ENCODE measurements at regions not wholly inside any gene's neighbourhood (a gene's known extent, or its start where the extent isn't known, plus 50 kb on each side); places are given as distances from the start of the nearest gene placed in this dataset.

DNA sequence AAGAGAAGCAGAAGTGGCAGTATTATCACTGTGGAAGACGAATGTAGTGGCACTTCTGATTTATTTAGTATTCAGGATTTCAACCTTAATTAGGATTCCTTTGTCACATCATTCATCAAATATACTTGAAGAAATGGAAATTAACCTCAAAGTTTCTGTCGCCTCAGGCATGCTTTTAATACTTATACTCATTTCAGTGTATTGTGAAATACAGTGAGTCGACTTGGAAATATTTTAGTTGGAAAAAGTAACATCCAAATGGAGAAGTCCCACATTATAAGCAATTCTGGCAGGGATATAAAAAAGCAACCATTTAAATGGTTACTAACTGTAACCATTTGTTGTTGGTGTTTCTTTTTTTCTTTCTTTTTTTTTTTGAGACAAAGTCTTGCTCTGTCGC is 648.8 kb downstream of the ARL4A start:
- DNase-seq: no peak

DNA sequence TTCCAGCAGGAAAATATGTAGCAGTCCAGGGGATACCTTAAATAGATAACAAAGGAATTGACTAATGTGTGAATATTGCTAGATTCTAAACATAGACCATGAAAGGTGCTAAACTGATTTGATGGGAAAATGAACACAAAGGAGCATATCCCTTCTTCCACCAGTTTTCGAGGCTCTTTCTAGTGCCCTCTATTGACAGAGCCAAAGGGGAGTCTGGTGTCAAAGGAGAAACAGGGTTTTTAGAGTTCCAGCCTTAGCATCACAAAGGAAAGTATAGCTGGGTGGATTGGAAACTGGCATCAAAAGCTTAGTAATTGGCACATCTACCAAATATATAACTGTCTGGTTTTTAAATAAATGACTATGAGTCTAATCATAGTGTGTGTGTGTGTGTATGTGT is 636.8 kb downstream of the ETV1 start:
- no peak for DNase-seq

DNA sequence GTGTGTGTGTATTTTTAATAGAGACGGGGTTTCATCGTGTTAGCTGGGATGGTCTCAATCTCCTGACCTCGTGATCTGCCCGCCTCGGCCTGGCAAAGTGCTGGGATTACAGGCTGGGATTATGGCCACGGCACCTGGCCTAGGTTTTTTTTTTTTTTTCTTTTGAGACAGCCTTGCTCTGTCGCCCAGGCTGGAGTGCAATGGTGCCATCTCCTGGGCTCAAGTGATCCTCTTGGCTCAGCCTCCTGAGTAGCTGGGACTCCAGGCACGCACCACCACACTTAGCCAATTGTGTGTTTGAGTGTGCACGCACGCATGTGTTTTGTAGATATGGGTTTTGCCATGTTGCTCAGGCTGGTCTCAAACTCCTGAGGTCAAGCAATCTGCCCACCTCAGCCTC is 629.8 kb downstream of the ETV1 start:
- DNase-seq: no peak

DNA sequence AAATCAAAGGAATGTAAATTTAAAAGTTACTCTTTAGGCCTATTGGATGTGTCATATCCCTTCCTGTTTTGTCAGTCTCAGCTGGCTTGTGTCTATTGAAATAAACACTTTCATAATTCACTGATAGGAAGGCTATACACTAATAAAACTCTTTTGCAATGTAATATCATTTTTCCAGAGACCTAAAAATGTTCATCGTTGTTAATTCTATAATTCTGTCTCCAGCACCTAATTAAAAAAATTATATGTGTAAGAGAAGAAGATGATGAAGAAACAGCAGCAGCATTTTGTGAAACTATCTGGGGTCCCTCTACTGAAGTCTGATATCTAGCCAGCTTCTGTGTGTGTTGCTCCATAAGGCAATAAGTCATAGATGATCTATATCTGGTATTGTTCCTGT is 602.7 kb downstream of the ETV1 start:
- no peak for DNase-seq

DNA sequence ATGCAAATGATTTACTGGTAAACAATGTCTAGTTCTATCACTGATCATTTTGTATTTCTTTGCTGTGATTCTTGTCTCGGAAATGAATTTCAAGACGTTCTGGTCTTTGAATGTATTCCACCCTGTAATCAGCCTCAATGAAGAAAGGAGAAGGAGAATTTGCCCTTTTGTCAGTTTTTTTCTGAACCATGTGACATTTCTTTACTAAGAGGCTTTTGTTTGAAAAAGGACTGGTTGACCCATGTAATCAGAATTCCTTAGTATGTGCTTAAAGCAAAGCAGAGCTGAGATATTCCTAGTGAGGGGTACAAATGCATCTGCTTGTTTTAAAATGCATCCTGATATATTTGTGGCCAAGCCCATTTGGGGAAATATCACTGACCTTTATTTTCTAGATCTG is 581.6 kb downstream of the ETV1 start:
- DNase-seq: no peak

DNA sequence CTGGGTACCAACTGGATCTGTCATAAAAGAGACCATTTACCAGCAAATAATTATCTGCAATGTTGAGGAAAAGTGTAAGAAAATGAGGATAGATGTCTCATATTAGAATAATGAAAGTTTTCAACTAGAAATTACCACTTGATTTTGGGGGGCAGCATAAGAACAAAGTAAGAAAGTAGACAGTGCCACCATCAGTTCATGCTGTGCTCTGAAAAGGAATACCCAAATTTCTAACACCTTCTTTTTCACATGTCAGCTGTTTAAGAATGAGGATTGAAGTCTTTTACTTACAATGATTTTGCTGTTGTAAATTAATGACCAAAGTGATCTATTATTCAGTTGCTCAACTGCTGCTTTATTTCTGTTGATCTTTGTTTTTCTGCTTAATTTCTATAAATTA is 578.3 kb downstream of the ETV1 start:
- no peak for DNase-seq

DNA sequence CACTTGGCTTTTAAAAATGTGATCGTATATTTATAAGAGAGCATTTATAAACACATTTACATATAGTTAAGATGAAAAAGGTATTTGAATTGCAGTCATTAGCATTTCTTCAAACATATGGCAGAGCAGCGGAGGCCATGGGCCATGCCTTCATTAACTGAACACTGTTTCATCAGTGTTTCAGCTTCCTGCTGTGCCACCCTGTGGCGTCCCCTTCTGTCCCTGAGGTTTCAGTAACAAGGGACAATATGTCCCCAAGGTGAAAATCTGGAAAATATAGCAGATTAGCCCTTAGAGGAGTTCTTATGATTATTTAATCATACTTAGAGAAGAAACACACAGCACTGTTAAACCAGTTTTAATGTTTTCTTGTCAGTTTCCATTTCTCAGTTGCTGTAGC is 577.8 kb downstream of the ETV1 start:
- no peak for DNase-seq

DNA sequence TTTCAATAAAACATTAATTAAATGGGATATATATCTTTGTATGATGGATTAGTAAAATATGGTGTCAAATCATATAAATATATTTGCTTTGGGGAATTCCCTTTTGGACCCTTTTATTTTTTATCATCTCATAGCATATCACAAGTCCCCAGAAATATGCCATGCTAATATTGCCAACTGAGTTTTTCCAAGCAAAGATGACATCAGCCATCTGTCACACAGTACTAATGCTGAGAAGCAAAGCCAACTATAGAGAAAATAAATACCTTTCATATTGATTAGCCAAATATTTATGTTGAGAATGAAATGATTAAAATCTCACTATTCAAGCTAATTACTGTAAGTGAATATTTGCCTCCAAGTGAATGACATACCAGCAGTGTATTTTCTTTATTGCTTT is 575.3 kb downstream of the ETV1 start:
- no peak for DNase-seq

DNA sequence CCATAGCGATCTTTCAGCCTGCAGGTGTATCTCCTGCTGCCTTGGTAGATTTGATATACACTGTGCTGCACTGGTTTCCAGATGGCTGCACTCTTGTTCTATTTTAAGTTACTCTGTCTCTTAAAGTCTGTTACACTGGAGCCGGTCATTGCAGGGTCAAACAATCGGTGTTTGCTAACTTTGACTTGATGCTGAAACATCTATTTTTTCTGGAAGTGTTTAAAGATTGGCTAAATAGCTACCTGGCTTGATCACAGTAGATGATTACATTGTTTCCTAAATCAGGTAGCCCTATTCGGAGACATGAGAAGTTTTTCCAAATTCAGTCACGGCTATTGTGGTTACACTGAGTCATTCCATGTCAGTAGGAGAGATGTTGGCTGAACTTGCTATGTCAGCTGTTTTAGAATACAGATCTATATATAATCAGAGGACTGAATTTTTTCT is 574.8 kb downstream of the ETV1 start:
- no peak for DNase-seq

DNA sequence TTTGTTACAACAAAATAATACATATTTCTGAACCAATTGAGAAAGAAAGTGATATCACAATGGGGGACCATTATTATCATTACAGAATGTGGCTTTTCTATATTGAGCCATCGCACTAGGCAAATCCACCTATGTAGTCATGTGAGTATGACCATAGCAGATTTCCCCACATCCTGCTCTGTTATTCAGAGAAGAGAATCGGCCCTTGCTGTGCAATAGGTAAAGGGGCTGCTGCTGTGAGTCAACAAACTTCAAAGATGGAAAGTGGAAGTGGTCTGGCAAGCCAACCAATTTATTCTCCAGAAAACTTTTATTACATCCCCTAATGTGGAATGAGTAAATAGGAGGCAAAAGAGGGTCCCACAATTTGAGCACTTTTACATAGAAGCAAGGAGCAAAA is 573.4 kb downstream of the ETV1 start:
- DNase-seq: no peak

DNA sequence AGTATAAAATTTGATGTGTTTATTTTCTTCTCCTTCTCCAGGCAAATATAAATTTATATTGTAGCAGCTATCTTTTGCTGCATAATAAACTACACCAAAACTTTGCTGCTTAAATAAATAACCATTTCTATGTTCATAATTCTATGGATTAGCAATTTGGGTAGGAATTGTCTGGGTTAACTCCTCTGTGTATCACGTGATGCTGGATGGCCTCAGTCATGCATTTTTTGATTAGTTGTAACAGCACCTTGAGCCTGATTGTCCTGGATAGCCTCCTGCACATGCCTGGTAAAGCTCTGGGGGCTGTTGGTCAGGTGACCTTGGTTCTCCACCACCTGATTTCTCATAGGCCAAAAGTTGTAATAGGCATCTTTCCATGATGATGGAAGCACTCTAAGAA is 572.9 kb downstream of the ETV1 start:
- DNase-seq: no peak

DNA sequence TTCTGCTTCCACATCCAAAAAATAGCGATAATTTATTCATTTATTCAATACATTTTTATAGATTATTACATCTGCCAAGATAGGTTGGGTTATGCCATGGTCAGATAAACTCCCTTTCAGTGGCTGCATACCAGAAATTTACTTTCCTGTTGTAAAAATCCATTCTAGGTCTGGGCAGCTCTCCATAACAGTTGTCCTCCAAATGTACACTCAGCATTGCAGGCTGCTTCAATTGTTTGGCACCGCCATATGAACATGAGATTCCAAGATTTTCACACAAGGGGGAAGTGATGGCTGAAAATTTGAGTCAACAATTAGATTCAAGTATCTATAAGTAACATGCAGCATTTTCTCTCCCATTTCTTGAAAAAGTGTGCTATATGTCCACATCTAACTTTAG is 568.7 kb downstream of the ETV1 start:
- DNase-seq: no peak

DNA sequence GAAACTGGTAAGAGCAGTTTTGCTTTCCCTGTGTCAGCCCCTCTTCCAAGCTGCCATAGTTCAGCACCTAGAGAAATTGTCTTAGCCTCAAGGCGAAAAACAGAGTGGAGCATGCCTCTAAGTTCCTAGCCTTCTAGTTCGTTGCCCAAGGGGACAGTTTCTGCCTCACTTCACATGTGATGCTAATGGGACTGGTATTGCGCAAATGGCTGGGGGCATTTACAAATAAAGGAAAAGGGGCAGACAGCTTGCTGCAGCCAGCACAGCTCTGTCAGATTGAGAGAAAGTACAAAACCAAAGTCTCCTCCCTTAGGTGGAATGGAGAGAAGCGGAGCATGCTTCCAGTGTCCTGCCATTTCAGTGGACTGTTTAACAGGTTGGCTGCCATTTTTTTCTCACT is 567.7 kb downstream of the ETV1 start:
- DNase-seq: no peak

DNA sequence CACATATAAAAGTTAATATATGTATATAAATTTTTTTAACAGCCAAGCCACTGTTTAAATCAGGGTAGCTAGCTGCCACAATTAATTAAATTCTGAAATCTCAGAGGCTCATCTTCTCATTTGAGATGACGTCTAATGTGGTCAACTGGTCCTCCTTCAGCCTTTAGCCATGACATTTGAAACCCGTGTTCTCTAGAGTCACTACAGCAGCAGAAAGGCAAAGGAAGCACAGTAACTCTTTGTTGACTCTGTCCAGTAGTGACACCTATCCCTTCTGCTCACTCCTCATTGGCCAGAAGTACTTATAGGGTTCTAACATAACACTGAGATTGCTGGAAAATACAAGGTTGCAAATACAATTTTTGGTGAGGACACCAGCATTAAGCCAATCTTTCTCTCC is 555.5 kb downstream of the ETV1 start:
- no peak for DNase-seq

DNA sequence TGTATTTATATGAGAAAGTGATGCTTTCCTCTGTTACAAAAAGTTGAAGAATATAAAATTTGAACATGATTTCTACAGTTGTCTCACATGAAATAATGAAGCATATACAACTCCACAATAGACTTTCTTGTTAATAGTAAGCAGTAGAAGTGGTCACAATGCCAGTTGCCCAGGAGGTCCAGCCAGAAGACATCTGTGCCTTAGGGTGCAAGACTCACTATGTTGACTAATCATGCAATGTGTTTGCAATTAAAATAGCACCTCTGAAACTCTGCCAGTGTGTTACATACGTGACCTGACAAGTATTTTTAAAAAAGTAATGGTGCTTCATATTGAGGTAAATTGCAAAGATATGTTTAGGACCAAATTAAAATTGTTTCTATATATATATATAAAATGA is 547.2 kb downstream of the ETV1 start:
- no peak for DNase-seq

DNA sequence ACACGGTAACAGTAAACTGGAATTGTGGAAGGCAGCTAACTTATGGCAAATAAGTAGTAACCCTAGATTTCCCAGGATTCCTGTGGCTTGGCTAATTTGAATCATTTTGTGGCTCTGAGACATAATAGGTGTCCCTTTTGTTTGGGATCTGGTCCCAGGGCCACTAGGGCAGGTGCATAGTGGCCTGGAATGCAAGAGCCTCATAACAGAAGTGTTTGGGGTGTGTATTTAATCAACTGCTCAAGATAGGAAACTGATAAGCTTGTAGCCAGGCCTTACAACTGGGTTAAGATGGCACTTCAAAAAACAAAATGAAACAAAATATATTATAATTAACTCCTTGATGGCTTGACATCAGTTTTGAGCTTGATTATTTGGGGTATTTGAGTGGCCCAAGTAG is 541.8 kb downstream of the ETV1 start:
- DNase-seq: no peak

DNA sequence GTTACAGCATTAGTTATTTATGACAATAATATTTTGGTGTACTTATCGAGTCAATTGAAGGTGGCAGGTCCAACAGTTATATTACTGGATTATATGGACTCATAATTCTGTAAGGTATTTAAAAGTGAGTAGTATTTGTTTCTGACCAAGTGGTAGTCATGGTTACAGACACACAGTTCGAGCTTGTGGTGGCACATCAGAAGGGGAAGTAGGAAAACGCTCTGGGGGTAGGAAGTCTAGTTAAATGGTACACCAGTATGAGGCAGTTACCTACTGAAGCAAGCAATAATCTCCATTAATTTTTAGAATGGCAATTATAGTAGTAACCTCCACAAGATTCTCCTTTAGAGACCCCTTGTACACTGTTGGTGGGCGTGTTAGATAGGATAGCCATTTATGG is 541.2 kb downstream of the ETV1 start:
- DNase-seq: no peak

DNA sequence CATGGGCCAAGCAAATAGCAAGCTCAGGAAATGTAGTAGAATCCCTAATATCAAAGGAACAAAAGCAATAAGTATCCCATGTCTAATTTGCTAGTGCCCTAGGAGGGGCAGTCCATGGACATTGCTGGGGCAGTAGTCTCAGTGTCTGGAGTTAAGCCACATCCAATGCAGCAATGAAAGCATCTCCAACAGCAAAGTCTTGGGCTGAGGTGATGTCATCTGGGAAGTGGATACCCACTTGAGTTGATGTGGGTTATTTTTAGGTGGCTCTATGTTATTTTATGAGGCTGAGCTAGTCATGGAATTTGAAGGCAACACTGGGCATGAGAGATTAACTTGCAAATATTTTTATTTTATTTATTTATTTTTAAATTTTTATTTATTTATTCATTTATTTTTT is 540.0 kb downstream of the ETV1 start:
- no peak for DNase-seq

DNA sequence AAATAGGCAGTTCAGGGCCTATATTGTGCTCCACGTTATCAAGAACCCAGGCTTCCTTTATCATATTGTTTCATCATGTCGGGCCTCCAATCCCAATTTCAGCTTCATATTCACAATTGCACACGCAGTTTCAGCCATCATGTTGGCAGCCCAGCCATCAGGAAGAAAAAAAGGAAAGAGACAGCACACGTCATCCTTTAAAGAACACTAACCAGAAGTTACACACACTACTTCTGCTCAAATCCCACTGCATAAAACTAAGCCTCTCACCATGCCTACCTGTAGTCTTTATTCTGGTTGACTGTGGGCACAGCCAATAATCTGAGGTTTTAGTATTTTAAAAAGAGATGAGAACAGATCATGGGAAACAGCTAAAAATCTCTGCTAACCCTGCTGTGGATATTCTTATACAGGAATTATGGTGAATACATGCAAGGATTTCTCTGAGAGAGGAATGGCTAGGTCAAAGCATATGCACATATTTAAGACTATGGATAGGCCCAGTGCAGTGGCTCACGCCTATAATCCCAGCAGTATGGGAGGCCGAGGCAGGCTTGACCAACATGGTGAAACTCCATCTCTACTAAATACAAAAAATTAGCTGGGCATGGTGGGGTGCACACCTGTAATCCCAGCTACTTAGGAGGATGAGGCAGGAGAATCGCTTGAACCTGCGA is 534.4 kb downstream of the ETV1 start:
- DNase-seq: no peak

DNA sequence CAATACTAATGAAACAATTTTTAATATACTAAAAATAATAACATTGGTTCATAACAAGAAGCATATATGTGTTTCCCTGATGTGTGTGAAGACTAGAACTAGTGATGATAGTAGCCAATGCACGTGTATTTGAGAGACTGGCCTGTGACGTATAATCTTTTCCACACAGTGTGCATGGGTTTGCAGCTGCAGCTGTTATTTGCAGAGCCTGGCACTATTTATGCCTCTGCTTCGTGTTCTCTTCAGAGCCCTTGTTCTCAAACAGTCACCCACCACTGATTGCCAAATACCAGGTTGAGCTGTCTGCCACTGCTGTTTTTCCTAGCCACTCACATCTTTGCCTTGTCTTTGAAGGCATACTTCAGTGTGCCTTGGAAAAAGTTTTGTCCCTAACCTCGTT is 531.7 kb downstream of the ETV1 start:
- no peak for DNase-seq

DNA sequence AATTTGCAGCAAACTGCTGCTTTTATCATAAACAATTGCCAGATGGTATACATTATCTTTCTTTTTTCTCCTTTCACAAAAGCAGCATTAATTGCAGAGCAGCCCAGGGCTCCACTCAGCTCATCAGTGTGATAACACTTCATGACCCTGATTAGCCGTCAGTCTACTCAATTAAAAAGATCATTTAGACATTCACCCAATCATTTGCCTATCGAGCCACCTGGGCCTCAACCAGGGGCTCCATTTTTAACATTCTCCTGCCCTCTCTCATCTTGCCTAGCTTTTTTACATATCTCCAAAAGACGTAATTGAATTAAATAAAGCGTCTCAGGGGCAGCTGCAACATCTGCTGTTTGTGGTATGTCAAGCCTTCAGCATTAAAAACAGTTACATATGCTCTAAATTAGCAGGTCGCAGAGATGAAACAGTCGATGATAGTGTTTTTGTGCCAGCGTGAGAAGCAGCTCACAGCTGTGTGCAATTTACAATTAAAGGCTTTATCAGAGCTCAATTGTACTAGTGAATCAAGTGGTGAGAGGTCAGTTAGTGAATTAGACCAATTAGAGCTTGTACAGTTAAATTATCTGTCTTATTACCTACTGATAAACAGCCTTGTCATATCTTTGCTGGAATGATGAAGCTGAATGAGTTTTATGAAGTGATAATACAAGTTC is 522.5 kb downstream of the ETV1 start:
- no peak for DNase-seq

DNA sequence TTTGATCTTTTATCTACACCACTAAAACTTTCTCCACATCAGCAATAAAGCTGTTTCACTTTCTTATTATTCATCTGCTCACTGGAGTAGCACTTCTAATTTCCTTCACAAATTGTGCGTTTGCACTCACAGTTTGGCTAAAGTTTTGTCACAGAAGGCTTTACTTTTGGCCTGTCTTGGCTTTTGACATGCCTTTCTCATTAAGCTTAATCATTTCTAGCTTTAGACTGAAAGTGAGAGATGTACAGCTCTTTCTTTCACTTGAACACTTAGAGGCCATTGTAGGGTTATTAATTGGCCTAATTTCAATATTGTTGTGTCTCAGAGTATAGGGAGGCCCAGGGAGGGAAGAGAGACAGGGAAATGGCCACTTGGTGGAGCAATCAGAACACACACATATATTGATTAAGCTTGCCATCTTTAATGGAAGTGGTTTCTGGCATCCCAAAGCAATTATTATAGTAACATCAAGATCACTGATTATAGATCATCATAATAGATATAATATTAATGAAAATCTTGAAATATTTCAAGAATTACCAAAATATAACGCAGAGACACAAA is 512.5 kb downstream of the ETV1 start:
- DNase-seq: no peak

DNA sequence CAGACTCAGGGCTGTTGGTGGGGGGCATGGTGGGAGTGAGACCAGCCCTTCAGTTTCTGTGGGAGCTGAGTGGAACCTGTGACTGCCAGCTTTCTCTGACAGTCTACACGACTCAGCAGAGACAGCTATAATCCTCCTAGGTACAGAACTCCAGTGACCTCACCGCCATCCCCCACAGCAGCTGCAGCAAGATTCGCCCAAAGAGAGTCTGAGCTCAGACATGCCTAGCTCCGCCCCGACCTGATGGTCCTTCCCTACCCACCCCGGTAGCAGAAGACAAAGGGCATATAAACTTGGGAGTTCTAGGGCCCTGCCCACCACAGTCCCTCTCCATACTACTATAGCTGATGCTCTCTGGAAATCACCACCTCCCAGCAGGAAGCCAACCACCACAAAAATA is 500.1 kb downstream of the ETV1 start:
- DNase-seq: no peak

DNA sequence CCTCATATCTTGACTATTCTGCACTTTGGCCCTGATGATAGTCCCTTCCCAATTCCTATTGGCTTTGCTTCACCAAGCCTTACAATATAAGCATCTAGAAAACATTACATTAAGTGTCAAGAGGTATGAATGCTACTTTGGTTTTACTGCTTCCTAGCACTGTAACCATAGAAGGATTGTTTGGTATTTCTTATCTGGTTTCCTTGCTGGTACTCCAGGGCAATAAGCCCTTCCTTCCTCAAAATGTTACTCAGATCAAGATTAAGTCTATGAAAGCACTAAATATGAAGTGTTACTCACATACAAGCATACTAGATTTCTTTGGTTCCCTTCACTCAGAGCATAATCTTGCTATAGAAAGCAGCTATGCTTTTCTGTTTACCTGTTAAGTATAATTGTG is 492.5 kb downstream of the ETV1 start:
- DNase-seq: no peak

DNA sequence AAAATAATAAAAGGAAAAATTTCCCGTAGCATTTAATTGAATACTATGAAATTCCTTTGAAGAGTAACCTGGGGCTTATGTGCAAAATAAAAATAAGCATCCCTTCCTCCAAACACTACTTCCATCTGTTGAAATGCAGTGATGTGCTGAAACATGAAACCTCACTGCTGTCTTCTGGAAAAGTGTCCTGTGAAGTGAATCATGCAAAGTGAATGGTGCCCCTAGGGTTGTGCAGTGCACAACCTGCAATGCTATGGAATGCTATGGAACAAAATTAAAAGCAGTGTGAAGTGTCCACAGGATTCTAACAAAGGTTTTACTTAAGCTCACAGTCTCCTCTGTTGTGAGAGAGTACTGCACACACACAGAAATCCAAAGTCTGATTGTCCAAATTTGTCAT is 480.9 kb downstream of the ETV1 start:
- DNase-seq: no peak

Measured in inflammatory macrophage treated with lipopolysaccharide for 4 hours (primary cell).